H1 (cell line): ENCODE measurements at regions not wholly inside any gene's neighbourhood (a gene's known extent, or its start where the extent isn't known, plus 50 kb on each side); places are given as distances from the start of the nearest gene placed in this dataset.

Source experiments
- CTCF ChIA-PET: fragments of 300-600 bp; sonication (Branson Sonifier 250); formaldehyde crosslinking; loops from one replicate; lab custom pipeline; 2021; ENCODE audit not compliant: partially characterized antibody; lab: Charles Lee
- POLR2A ChIA-PET: fragments of 300-600 bp; sonication (Branson Sonifier 250); formaldehyde crosslinking; loops from one replicate; lab custom pipeline; 2021; ENCODE audit warnings: inconsistent platforms; ENCODE audit not compliant: partially characterized antibody; lab: Charles Lee
- DNase-seq, 2 experiments: peaks; one replicate each; pipeline versions ENCODE4 v3.0.0 to v3.0.0-alpha.2; 2010 to 2022; ENCODE audit warnings: low spot score in 2 of 2, low read depth in 1 of 2, mixed read lengths in 1 of 2
- FAIRE-seq: peaks from 2 replicates; lab custom pipeline; 2011; peaks lifted over from hg19 to GRCh38; lab: Jason Lieb, UNC
- H2AFZ ChIP-seq: 2 replicates; pipeline ENCODE4 v1.8.1; 2012; ENCODE audit warnings: low read length, inconsistent platforms
- H2AK5ac ChIP-seq: 2 replicates; pipeline ENCODE4 v1.6.1; 2013; ENCODE audit warnings: low read depth, low read length
- H2BK120ac ChIP-seq: replicated peaks from 2 replicates; pipeline ENCODE3; 2013; ENCODE audit warnings: low read depth, low read length, inconsistent platforms
- H2BK12ac ChIP-seq: 2 replicates; pipeline ENCODE4 v1.6.1; 2013; ENCODE audit warnings: low read depth, low read length
- H2BK15ac ChIP-seq: 2 replicates; pipeline ENCODE4 v1.6.1; 2013; ENCODE audit warnings: low read length
- H2BK20ac ChIP-seq: 2 replicates; pipeline ENCODE4 v1.6.1; 2013; ENCODE audit warnings: low read length
- H2BK5ac ChIP-seq: 2 replicates; pipeline ENCODE4 v1.6.1; 2013; ENCODE audit warnings: low read depth, low read length
- H3K14ac ChIP-seq: 2 replicates; pipeline ENCODE4 v1.6.1; 2013; ENCODE audit warnings: inconsistent platforms; ENCODE audit not compliant: insufficient read length
- H3K18ac ChIP-seq: 2 replicates; pipeline ENCODE4 v1.6.1; 2013; ENCODE audit warnings: low read length; ENCODE audit errors: extremely low read depth
- H3K23ac ChIP-seq: 2 replicates; pipeline ENCODE4 v1.6.1; 2013; ENCODE audit warnings: inconsistent platforms; ENCODE audit not compliant: insufficient read length
- H3K23me2 ChIP-seq: 2 replicates; pipeline ENCODE4 v1.6.1; 2013; ENCODE audit warnings: low read depth, low read length
- H3K27ac ChIP-seq: 2 replicates; pipeline ENCODE4 v1.6.1; 2011; ENCODE audit warnings: low read depth, low read length, inconsistent platforms
- H3K27me3 ChIP-seq, 4 experiments: replicated peaks in 1 of 4; 1 replicate in 1 of 4; 2 replicates in 3 of 4; pipeline versions ENCODE4 v1.6.1 to v1.8.1; 2011 to 2013; ENCODE audit warnings: low read length in 3 of 4, mild to moderate bottlenecking in 3 of 4, inconsistent platforms in 2 of 4, mixed read lengths in 2 of 4, moderate library complexity in 1 of 4; ENCODE audit not compliant: control insufficient read depth in 3 of 4, insufficient read depth in 3 of 4; ENCODE audit errors: extremely low read depth in 1 of 4
- H3K36me3 ChIP-seq, 4 experiments: 2 replicates each; pipeline versions ENCODE4 v1.6.1 to v1.8.1; 2011 to 2013; ENCODE audit warnings: mild to moderate bottlenecking in 4 of 4, low read length in 3 of 4, moderate library complexity in 2 of 4, control low read depth in 1 of 4, inconsistent platforms in 1 of 4; ENCODE audit not compliant: insufficient read depth in 4 of 4, control insufficient read depth in 2 of 4
- H3K4ac ChIP-seq: replicated peaks from 2 replicates; pipeline ENCODE3; 2013; ENCODE audit warnings: low read length, low read depth, mixed read lengths, inconsistent platforms; ENCODE audit not compliant: insufficient read length
- H3K4me1 ChIP-seq, 4 experiments: replicated peaks in 1 of 4; 1 replicate in 1 of 4; 2 replicates in 3 of 4; pipeline versions ENCODE4 v1.6.1 to v1.8.1; 2011 to 2013; ENCODE audit warnings: low read length in 3 of 4, inconsistent platforms in 2 of 4, mixed read lengths in 1 of 4; ENCODE audit not compliant: insufficient read depth in 4 of 4, control insufficient read depth in 3 of 4
- H3K4me2 ChIP-seq, 2 experiments: 2 replicates each; pipeline versions ENCODE4 v1.6.1 to v1.8.1; 2011 to 2013; ENCODE audit warnings: low read depth in 2 of 2, low read length in 2 of 2, control low read depth in 1 of 2, inconsistent platforms in 1 of 2, mild to moderate bottlenecking in 1 of 2; ENCODE audit not compliant: insufficient read depth in 1 of 2
- H3K4me3 ChIP-seq, 4 experiments: fragments of 200-600, 300-600 bp in 1 of 4; sonication (generic), shearing (Covaris generic), sonication (Bioruptor Twin) in 1 of 4; 2 replicates each; pipeline versions ENCODE4 v1.5.1 to v1.8.1; 2011 to 2016; ENCODE audit warnings: low read length in 4 of 4, low read depth in 3 of 4, control low read depth in 2 of 4, inconsistent platforms in 2 of 4, mild to moderate bottlenecking in 2 of 4, mixed read lengths in 1 of 4, moderate library complexity in 1 of 4; ENCODE audit not compliant: insufficient read depth in 2 of 4; ENCODE audit errors: extremely low read depth in 1 of 4
- H3K56ac ChIP-seq: replicated peaks from 2 replicates; pipeline ENCODE3; 2013; ENCODE audit warnings: low read depth, mild to moderate bottlenecking, mixed read lengths, low read length, inconsistent platforms; ENCODE audit not compliant: insufficient read length
- H3K79me1 ChIP-seq: 2 replicates; pipeline ENCODE4 v1.6.1; 2013; ENCODE audit warnings: low read depth, low read length, control low read depth
- H3K79me2 ChIP-seq, 2 experiments: 2 replicates each; pipeline versions ENCODE4 v1.6.1 to v1.8.1; 2012 to 2013; ENCODE audit warnings: low read length in 2 of 2, mild to moderate bottlenecking in 2 of 2, inconsistent platforms in 1 of 2; ENCODE audit not compliant: insufficient read depth in 2 of 2, control insufficient read depth in 1 of 2
- H3K9ac ChIP-seq, 4 experiments: replicated peaks in 1 of 4; 1 replicate in 1 of 4; 2 replicates in 3 of 4; pipeline versions ENCODE4 v1.6.1 to v1.8.1; 2011 to 2013; ENCODE audit warnings: low read depth in 3 of 4, low read length in 3 of 4, control low read depth in 2 of 4, mild to moderate bottlenecking in 2 of 4, moderate library complexity in 2 of 4, inconsistent platforms in 1 of 4; ENCODE audit errors: extremely low read depth in 1 of 4
- H3K9me3 ChIP-seq, 2 experiments: 2 replicates each; pipeline versions ENCODE4 v1.6.1 to v1.8.1; 2012 to 2013; ENCODE audit warnings: mild to moderate bottlenecking in 2 of 2, moderate library complexity in 2 of 2, control low read depth in 1 of 2, inconsistent platforms in 1 of 2, low read depth in 1 of 2, low read length in 1 of 2, mixed read lengths in 1 of 2; ENCODE audit not compliant: insufficient read depth in 2 of 2
- H4K20me1 ChIP-seq, 2 experiments: replicated peaks in 1 of 2; 2 replicates each; pipeline versions ENCODE3 to v1.8.1; 2011 to 2013; ENCODE audit warnings: inconsistent platforms in 2 of 2, low read length in 2 of 2, mild to moderate bottlenecking in 1 of 2; ENCODE audit not compliant: insufficient read depth in 2 of 2, control insufficient read depth in 1 of 2
- H4K5ac ChIP-seq: 2 replicates; pipeline ENCODE4 v1.6.1; 2013; ENCODE audit warnings: low read length, low read depth, mixed read lengths, inconsistent platforms; ENCODE audit not compliant: insufficient read length
- H4K8ac ChIP-seq: 2 replicates; pipeline ENCODE4 v1.8.0; 2013; ENCODE audit warnings: mild to moderate bottlenecking, moderate library complexity, low read length, inconsistent platforms; ENCODE audit not compliant: insufficient read depth; ENCODE audit errors: extremely low read depth
- H4K91ac ChIP-seq: replicated peaks from 2 replicates; pipeline ENCODE3; 2013; ENCODE audit warnings: low read length, mixed read lengths, inconsistent platforms; ENCODE audit not compliant: insufficient read length
- BCL11A ChIP-seq, 2 experiments: IDR thresholded peaks; one replicate each; pipeline ENCODE4 v1.6.1; 2011; ENCODE audit warnings: low read depth in 2 of 2, low read length in 2 of 2, mild to moderate bottlenecking in 2 of 2
- CHD1 ChIP-seq: IDR thresholded peaks from 2 replicates; pipeline ENCODE4 v1.6.1; 2012; ENCODE audit warnings: low read depth, low read length, improper control_type of control experiment
- CHD2 ChIP-seq: IDR thresholded peaks from 2 replicates; pipeline ENCODE4 v1.6.1; 2012; ENCODE audit warnings: low read length, improper control_type of control experiment
- EZH2 ChIP-seq: fragments of 200-600 bp; sonication (generic); IDR thresholded peaks from 2 replicates; pipeline ENCODE4 v1.7.1; 2012; ENCODE audit warnings: low read depth, mild to moderate bottlenecking, moderate library complexity, low read length, inconsistent platforms; ENCODE audit not compliant: severe bottlenecking
- GTF2F1 ChIP-seq: IDR thresholded peaks from 2 replicates; pipeline ENCODE4 v1.6.1; 2012; ENCODE audit warnings: low read depth, low read length, improper control_type of control experiment, borderline replicate concordance
- POLR2AphosphoS5 ChIP-seq: IDR thresholded peaks from 2 replicates; pipeline ENCODE4 v1.6.1; 2011; ENCODE audit warnings: low read depth, low read length
- POU5F1 ChIP-seq: IDR thresholded peaks from 2 replicates; pipeline ENCODE4 v1.6.1; 2011; ENCODE audit warnings: low read depth, mild to moderate bottlenecking, low read length, moderate library complexity
- SP4 ChIP-seq: IDR thresholded peaks from 2 replicates; pipeline ENCODE4 v1.6.1; 2012; ENCODE audit warnings: low read length, inconsistent platforms
- ZNF274 ChIP-seq: IDR thresholded peaks from 2 replicates; pipeline ENCODE4 v1.7.0; 2012; ENCODE audit warnings: low read length, borderline replicate concordance; ENCODE audit errors: extremely low read depth
- WGBS, 2 experiments: shearing (Covaris generic) in 1 of 2; methylation state at CpG; one replicate each; pipeline versions ENCODE4 v1.1.6 to v1.1.7; 2013 to 2015; ENCODE audit warnings: low lambda C conversion rate in 2 of 2, mixed read lengths in 2 of 2, inconsistent platforms in 1 of 2, low coverage in 1 of 2, missing lambda C conversion rate in 1 of 2; ENCODE audit not compliant: insufficient replicate concordance in 2 of 2, insufficient coverage in 1 of 2, insufficient read length in 1 of 2; ENCODE audit errors: extremely low coverage in 1 of 2, missing lambda C conversion rate in 1 of 2; 5-methylcytosine and 5-hydroxymethylcytosine counted together

DNA sequence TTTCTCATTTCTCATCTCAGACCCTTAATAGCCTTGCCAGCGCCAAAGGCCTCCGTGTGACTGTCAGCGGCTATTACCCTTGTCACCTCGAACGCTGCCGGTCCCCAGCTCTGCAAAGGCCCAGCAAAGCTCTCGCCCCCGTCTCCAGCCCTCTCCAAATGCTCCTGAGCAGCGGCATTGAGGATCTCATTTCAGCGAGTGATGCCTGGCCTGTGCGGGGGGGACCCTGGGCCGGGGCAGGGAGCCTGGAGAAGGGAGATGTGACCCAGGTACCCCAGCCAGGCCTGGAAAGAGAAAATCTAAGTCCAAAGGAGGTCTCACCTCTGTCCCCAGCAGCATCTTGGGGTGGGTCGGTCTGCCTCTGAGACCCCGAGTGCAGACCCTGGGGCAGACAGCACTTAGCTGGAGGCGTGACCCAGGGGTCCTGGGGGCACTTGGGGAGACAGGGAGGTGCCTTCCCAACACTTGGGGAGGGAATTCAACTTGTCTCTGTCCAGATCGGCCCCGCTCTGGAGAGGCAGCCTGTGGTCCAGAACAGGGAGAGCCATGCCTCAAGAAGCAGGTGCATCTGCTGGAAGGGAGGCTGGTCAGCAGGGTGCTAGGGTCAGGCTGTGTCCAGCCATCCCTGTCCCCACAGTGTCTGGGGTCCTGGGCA is 521.3 kb downstream of the TBC1D22A start:
- H3K4me3 ChIP-seq, result no peak overlapping the region
- no peak overlapping the region for H4K5ac ChIP-seq
- no peak overlapping the region for H3K27ac ChIP-seq
- ChIA-PET POLR2A (no interaction called here), CTCF (no interaction called here)
- FAIRE-seq (no peak), DNase-seq (no peak)
- no peak overlapping the region for H4K91ac ChIP-seq
- no peak overlapping the region for H3K14ac ChIP-seq
- no peak overlapping the region for H2BK15ac ChIP-seq
- no peaks in the 10 kb centered on the region for H3K79me1 ChIP-seq
- H4K8ac ChIP-seq, result no peak overlapping the region
- no peak overlapping the region for H2AK5ac ChIP-seq
- H2BK12ac ChIP-seq, result no peak overlapping the region
- no peak overlapping the region for H2AFZ ChIP-seq
- H3K23me2 ChIP-seq, result peaks cover 6% of the 10 kb centered on the region; the same call in 1 of the 2 replicates
- no peak overlapping the region for H2BK20ac ChIP-seq
- no peak overlapping the region for H3K56ac ChIP-seq
- H3K79me2 ChIP-seq, result no peaks in the 10 kb centered on the region
- no peak overlapping the region for H3K4me2 ChIP-seq
- no peaks in the 10 kb centered on the region for H3K4me1 ChIP-seq
- H2BK120ac ChIP-seq, result no peak overlapping the region
- H3K27me3 ChIP-seq, result no peaks in the 10 kb centered on the region
- no peak overlapping the region for H3K18ac ChIP-seq
- H3K36me3 ChIP-seq, result no peaks in the 10 kb centered on the region
- peaks cover 74 to 98% of the 10 kb centered on the region in 2 experiments for H3K9me3 ChIP-seq
- no peak overlapping the region for H2BK5ac ChIP-seq
- no peak overlapping the region for H3K9ac ChIP-seq
- 84% methylated on average over 15 of the region's 17 CpGs; no CpG with 5 or more reads in 1 of the 2 experiments for WGBS, 2 experiments
- no peak overlapping the region for H3K4ac ChIP-seq
- H3K23ac ChIP-seq, result no peak overlapping the region
- no peaks in the 10 kb centered on the region for H4K20me1 ChIP-seq
- TF ChIP-seq SP4 (no peak), EZH2 (no peak), POU5F1 (no peak), POLR2AphosphoS5 (no peak), BCL11A (IDR thresholded peaks at IDR 0.05; ENCODE audit: low read depth in 2 of 2, low read length in 2 of 2) (no peak), CHD1 (no peak), ZNF274 (no peak), CHD2 (no peak), GTF2F1 (no peak)
